Naive thymus-derived CD8-positive, alpha-beta T cell (primary cell): ENCODE measurements at regions not wholly inside any gene's neighbourhood (a gene's known extent, or its start where the extent isn't known, plus 50 kb on each side); places are given as distances from the start of the nearest gene placed in this dataset.

Experiments used
- ATAC-seq, 2 donors: fragments of 150-1000 bp; cut with Tn5 transposase in 1 of 2; sonication (Bioruptor Pico), chemical (Tn5 transposase) in 1 of 2; 1 replicate in 1 of 2; 2 replicates in 1 of 2; pipeline ENCODE4 v1.10.0; 2021; ENCODE audit warnings: mild to moderate bottlenecking in 2 of 2, moderate library complexity in 2 of 2
- POLR2A ChIA-PET: fragments of 350-600 bp; sonication (Branson Sonifier 250); formaldehyde crosslinking; loops from one replicate; lab custom pipeline; 2021; ENCODE audit warnings: antibody characterized with exemption; lab: Charles Lee
- DNase-seq, 10 donors: peaks; one replicate each; pipeline versions ENCODE4 v3.0.0 to v3.0.0-alpha.2; 2020 to 2022
- H3K27ac Mint-ChIP-seq, 10 donors: one replicate each; pipeline ENCODE4 v1.8.0; 2020 to 2022; ENCODE audit warnings: mild to moderate bottlenecking in 10 of 10, mixed read lengths in 10 of 10, moderate library complexity in 4 of 10, inconsistent platforms in 1 of 10
- H3K27me3 Mint-ChIP-seq, 5 donors: one replicate each; pipeline ENCODE4 v1.8.0; 2021 to 2022; ENCODE audit warnings: mixed read lengths in 5 of 5
- H3K36me3 Mint-ChIP-seq, 3 donors: one replicate each; pipeline ENCODE4 v1.8.0; 2020 to 2022; ENCODE audit warnings: mixed read lengths in 3 of 3, mild to moderate bottlenecking in 2 of 3, inconsistent platforms in 1 of 3
- H3K4me1 Mint-ChIP-seq, 4 donors: one replicate each; pipeline ENCODE4 v1.8.0; 2021 to 2022; ENCODE audit warnings: mixed read lengths in 4 of 4
- H3K4me3 Mint-ChIP-seq, 10 donors: one replicate each; pipeline ENCODE4 v1.8.0; 2020 to 2022; ENCODE audit warnings: mild to moderate bottlenecking in 10 of 10, mixed read lengths in 10 of 10, moderate library complexity in 6 of 10, inconsistent platforms in 1 of 10
- H3K9me3 Mint-ChIP-seq, 9 donors: one replicate each; pipeline ENCODE4 v1.8.0; 2020 to 2022; ENCODE audit warnings: mixed read lengths in 9 of 9, mild to moderate bottlenecking in 3 of 9, inconsistent platforms in 1 of 9, moderate library complexity in 1 of 9

DNA sequence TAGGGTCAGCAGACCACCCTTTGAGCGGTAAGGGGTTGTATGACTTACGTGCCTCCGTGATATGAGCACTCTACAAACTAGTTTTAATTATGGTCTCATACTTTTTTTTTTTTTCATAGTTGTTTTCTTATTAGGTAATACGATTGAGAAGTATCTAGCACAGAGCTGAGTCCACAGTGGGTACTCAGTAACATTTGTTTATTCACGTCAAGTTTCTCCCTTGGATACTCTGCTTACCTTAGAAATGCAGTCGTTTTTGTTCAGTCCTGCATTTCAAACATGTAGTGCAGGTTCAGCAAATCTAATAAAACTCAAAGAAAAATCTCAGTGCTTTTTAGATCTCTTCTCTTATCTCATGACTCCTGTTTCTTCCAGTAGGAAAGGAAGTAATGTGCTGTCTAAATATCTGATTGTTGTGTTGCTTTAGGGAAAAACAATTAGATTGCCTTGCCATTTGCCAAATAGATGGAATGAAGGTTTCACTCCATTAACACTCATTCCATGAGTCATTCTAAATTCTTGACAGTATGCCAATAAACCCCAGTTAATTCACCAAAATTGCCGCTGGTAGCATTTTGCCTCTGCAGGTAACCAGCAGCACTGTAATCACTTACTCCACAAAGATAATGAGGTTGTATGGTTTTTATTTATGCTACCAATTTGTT is 118.9 kb downstream of the PTCSC3 start:
- H3K9me3 Mint-ChIP-seq, result no peaks in the 10 kb centered on the region
- no peak overlapping the region for H3K27ac Mint-ChIP-seq
- no peaks in the 10 kb centered on the region for H3K4me1 Mint-ChIP-seq
- DNase-seq (no peak), ATAC-seq (no peak)
- H3K36me3 Mint-ChIP-seq, result no peaks in the 10 kb centered on the region
- POLR2A ChIA-PET, result no interaction called here
- H3K27me3 Mint-ChIP-seq, result peaks cover 0 to 42% (median 9%) of the 10 kb centered on the region in 5 donors
- no peak overlapping the region for H3K4me3 Mint-ChIP-seq

DNA sequence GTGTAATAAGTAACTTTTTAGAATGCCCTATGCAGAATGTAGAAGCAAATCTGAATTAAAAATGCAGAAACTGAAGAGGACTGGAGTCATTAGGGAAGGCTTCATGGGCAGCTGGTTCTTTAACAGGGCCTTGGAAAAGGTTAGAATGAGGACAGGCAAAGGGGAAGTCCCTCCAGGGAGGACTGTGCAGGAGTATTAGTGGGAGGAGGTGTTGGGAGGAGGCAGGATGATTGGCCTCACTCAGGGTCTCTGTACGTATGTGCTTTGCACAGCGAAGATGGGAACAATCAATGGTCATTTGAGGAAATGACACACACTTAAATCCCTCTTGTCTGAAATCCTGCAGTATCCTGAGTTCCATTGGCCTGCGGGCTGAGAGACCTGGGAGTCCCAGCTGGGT is 119.7 kb downstream of the PTCSC3 start:
- Mint-ChIP-seq H3K4me3 (no peak overlapping the region), H3K9me3 (no peaks in the 10 kb centered on the region), H3K27me3 (peaks cover 0 to 34% (median 8%) of the 10 kb centered on the region in 5 donors), H3K27ac (no peak overlapping the region), H3K36me3 (no peaks in the 10 kb centered on the region), H3K4me1 (no peaks in the 10 kb centered on the region)
- ATAC-seq, result no peak
- no peak for DNase-seq
- POLR2A ChIA-PET, result no interaction called here

DNA sequence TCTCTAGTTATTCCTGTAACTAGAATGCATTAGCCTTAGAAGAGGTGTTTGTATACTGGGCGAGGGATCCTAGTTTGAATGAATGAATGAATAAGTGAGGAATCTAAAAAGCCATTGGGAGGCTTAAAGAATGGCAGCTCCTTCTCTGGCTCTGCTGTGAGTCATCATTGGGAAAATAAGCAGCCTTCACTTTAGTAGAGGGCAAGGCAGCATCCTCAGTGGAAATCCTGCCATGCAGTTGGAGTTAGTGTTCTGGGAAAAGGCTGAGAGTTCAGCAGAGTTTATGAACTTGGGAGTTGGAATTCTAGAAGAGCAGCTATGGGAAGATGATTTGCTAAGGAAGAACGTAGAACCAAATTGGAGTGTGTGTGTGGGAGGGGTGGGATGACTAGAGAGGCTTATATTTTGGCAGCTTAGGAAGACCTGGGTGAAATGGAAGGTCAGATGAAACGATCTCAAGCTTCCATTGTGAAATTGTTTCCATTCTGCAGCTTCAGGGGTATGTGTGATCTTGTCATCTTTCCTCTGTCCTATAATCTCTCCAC is 120.8 kb downstream of the PTCSC3 start:
- DNase-seq (no peak), ATAC-seq (no peak)

DNA sequence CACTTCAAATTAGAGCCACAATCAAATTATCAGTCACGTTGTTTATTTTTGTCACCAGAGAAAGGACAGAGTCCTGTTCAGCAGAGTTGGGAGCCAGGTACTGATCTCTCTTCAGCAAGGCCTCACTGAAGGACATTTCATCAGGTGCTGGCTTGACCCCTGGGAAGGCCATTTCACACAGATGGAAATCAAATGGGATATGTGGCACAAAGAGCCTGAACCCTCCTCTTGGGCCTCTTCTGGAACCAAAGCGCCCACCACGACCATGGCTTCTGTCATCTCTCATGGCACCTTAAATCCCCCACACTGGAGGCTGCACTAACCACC is 121.5 kb downstream of the PTCSC3 start:
- POLR2A ChIA-PET, result no interaction called here
- DNase-seq, result no peak
- no peak for ATAC-seq
- no peak overlapping the region for H3K27ac Mint-ChIP-seq
- no peaks in the 10 kb centered on the region for H3K4me1 Mint-ChIP-seq
- peaks cover 0 to 24% (median 6%) of the 10 kb centered on the region in 5 donors for H3K27me3 Mint-ChIP-seq
- no peaks in the 10 kb centered on the region for H3K9me3 Mint-ChIP-seq
- no peak overlapping the region for H3K4me3 Mint-ChIP-seq
- no peaks in the 10 kb centered on the region for H3K36me3 Mint-ChIP-seq

More for the DNA sequence above, 120.8 kb downstream of the PTCSC3 start:
- Mint-ChIP-seq H3K4me3 (no peak overlapping the region), H3K4me1 (no peaks in the 10 kb centered on the region), H3K9me3 (no peaks in the 10 kb centered on the region), H3K36me3 (no peaks in the 10 kb centered on the region), H3K27me3 (peaks cover 0 to 24% (median 7%) of the 10 kb centered on the region in 5 donors), H3K27ac (no peak overlapping the region)
- POLR2A ChIA-PET, result no interaction called here

DNA sequence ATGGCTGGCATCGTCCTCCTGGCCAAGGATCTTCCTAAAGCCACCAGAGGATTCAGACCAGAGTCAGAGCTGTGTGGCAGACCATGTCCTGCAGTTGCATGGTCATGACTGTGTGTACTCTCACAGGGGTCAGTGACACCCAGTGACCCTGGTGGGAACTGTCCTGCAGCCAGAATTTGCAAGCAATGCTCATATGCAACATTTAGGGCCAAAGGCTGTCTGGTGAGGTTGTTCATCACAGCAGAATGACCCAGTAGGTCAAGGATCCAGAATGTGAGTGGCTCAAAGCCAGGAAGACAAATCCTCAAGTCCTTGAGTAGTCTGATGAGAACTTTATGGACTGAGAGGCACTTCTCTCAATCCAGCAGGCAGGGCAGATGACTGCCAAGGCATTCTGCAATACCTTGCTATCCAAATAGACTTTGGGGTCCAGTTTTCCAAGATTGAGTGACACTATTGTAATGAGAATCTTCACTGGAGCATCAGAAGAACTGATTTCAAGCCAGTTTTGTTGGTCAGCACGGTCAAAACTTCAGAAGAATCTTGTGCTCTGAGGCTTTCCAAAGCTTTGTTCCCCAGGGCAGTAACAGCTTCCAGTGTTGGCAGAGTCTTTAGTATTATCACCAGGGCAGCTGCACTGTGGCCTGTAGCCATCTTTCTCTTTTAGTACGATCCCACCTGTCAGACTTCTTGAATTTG is 122.0 kb downstream of the PTCSC3 start:
- no peak overlapping the region for H3K4me3 Mint-ChIP-seq
- no peaks in the 10 kb centered on the region for H3K9me3 Mint-ChIP-seq
- DNase-seq, result no peak
- H3K27ac Mint-ChIP-seq, result no peak overlapping the region
- peaks cover 0 to 24% (median 5%) of the 10 kb centered on the region in 5 donors for H3K27me3 Mint-ChIP-seq
- H3K36me3 Mint-ChIP-seq, result no peaks in the 10 kb centered on the region
- no peaks in the 10 kb centered on the region for H3K4me1 Mint-ChIP-seq
- POLR2A ChIA-PET, result no interaction called here
- no peak for ATAC-seq

DNA sequence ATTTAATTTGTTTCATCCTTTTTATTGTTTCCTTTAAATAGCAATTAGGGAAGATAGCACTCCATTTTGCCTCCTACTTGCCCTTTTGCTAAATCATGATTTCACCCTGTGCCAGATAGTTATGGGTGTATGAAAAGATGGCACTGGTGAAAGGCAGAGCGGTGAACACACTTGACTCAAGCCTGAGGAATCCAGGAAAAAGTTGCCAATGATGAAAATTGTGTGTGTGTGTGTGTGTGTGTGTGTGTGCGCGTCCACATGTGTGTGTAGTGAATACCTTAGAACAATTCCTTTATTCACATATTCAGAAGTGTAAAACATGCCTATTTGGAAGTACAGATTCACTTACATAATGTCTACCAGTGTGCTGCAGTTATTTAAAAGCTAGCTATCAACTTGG is 123.8 kb downstream of the PTCSC3 start:
- DNase-seq, result no peak
- H3K36me3 Mint-ChIP-seq, result no peaks in the 10 kb centered on the region
- peaks cover 3 to 24% (median 5%) of the 10 kb centered on the region in 5 donors for H3K27me3 Mint-ChIP-seq
- H3K27ac Mint-ChIP-seq, result no peak overlapping the region
- H3K4me3 Mint-ChIP-seq, result no peak overlapping the region
- POLR2A ChIA-PET, result no interaction called here
- H3K9me3 Mint-ChIP-seq, result no peaks in the 10 kb centered on the region
- H3K4me1 Mint-ChIP-seq, result no peaks in the 10 kb centered on the region
- no peak for ATAC-seq

DNA sequence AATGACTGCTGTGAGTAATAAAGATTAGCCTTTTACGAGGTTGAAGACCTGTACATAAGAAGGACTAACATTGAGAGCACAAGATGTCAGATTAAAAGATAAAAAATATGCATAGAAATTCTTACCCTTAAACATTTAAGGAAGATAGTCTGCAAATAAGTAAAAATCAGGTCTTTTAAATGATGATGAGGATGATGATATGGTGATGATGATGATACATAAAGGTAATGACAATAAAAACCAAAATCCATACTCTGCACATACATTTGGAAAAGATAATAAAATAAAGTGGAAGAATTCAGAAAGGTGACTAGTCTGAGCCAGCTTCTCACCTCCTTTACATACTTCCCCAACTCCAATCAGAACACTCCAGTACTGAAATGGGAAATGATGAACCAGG is 124.5 kb downstream of the PTCSC3 start:
- Mint-ChIP-seq H3K27me3 (peaks cover 3 to 24% (median 5%) of the 10 kb centered on the region in 5 donors), H3K9me3 (no peaks in the 10 kb centered on the region), H3K4me1 (no peaks in the 10 kb centered on the region), H3K27ac (no peak overlapping the region), H3K36me3 (no peaks in the 10 kb centered on the region), H3K4me3 (no peak overlapping the region)
- POLR2A ChIA-PET, result no interaction called here
- DNase-seq, result no peak
- no peak for ATAC-seq

DNA sequence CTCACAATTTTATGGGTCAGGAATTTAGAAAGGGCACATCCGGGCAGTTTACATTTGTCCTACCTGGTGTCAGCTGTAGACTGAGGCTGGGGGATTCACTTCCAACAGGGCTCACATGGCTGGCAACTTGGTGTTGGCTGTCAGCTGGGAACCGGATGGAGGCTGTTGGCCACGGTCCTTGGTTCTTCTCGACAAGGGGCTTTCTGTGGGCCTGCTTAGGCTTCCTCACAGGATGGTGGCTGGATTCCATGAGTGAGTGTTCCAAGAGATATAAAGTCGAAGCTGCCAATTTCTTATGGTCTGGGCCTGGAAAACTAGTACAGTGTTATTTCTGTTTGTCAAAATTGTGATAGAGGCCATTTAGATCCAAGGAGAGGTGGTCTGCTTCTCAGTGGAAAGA is 127.9 kb downstream of the PTCSC3 start:
- ATAC-seq (no peak), DNase-seq (no peak)
- Mint-ChIP-seq H3K27ac (no peak overlapping the region), H3K9me3 (peaks cover 0 to 1% (median 0%) of the 10 kb centered on the region in 9 donors), H3K27me3 (peaks cover 6 to 20% (median 12%) of the 10 kb centered on the region in 5 donors), H3K36me3 (no peaks in the 10 kb centered on the region), H3K4me1 (no peaks in the 10 kb centered on the region), H3K4me3 (no peak overlapping the region)
- POLR2A ChIA-PET, result no interaction called here

DNA sequence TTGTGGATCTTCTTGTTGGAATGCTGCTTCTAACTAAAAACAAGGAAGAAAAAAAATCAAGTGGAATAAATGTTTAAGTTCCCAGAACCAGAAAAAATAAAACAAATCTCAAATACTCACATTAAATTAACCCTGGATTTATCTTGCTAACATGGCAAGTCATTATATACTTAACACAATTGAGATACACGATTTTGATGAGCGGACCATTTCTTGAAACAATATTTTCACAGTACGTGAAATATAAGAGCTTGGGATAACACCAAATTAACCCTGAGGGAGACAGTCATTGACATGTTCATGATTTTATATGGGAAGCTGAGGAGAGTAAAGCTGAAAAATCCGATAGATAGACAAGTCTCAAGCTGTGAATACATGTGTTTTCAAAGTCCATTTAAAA is 128.6 kb downstream of the PTCSC3 start:
- H3K9me3 Mint-ChIP-seq, result peaks cover 0 to 1% (median 0%) of the 10 kb centered on the region in 9 donors
- DNase-seq, result no peak
- POLR2A ChIA-PET, result no interaction called here

DNA sequence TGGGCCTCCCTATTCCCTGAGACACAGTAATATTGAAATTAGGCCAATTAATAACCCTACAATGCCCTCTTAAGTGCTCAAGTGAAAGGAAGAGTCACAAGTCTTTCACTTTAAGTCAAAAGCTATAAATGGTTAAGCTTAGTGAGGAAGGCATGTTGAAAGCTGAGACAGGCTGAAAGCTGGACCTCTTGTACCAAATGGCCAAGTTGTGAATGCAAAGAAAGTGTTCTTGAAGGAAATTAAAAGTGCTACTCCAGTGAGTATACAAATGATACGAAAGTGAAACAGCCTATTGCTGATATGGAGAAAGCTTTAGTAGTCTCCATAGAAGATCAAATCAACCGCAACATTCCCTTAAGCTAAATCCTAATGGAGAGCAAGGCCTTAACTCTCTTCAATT is 140.8 kb downstream of the PTCSC3 start:
- DNase-seq, result no peak
- Mint-ChIP-seq H3K4me1 (no peaks in the 10 kb centered on the region), H3K27ac (no peak overlapping the region), H3K4me3 (no peak overlapping the region), H3K36me3 (peaks cover 0 to 4% (median 0%) of the 10 kb centered on the region in 3 donors), H3K27me3 (peaks cover 6 to 16% (median 10%) of the 10 kb centered on the region in 5 donors), H3K9me3 (peaks cover 0 to 8% (median 0%) of the 10 kb centered on the region in 9 donors)
- no peak for ATAC-seq
- POLR2A ChIA-PET, result no interaction called here

More for the DNA sequence above, 128.6 kb downstream of the PTCSC3 start:
- Mint-ChIP-seq H3K27me3 (peaks cover 6 to 20% (median 11%) of the 10 kb centered on the region in 5 donors), H3K4me1 (no peaks in the 10 kb centered on the region), H3K36me3 (no peaks in the 10 kb centered on the region), H3K4me3 (no peak overlapping the region), H3K27ac (no peak overlapping the region)
- no peak for ATAC-seq

DNA sequence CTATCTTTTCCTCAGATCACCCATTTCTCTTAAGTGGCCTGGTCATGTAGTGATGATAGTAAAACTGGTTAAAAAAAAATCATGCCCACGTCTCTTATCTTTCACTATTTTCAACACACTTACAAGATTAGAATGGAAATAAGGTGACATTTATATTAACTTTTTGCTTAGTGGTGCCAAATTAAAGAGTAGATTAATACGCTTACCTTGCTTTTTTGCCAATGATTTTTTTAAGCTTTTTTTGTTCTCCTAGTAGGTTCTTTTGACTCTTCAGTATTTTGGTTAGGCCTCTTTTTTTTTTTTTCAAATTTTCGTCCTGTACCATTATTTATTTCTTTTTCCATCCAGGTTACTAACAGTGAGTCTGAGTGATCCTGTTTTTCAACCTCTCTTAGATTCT is 147.9 kb downstream of the PTCSC3 start:
- POLR2A ChIA-PET, result no interaction called here
- ATAC-seq (no peak), DNase-seq (no peak)
- H3K27me3 Mint-ChIP-seq, result peaks cover 3 to 33% (median 11%) of the 10 kb centered on the region in 5 donors
- peaks cover 0 to 4% (median 0%) of the 10 kb centered on the region in 9 donors for H3K9me3 Mint-ChIP-seq
- no peaks in the 10 kb centered on the region for H3K36me3 Mint-ChIP-seq
- no peaks in the 10 kb centered on the region for H3K4me1 Mint-ChIP-seq
- H3K27ac Mint-ChIP-seq, result no peak overlapping the region
- H3K4me3 Mint-ChIP-seq, result no peak overlapping the region

DNA sequence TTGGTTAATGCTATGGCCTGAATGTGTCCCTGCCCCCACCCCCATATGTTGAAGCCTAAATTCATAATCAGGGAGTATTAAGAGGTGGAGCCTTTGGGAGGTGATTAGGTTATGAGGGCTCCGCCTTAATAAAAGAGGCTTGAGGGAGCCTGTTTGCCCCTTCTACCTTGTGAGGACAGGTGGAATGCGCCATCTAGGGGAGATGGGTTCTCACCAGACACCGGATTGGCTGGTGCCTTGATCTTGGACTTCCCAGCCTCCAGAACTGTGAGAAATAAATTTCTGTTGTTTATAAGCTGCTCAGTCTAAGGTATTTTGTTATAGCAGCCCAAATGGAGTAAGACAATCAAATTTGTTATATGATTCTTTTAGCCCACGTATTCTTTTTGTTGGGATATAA is 148.3 kb downstream of the PTCSC3 start:
- DNase-seq (no peak), ATAC-seq (no peak)
- no peak overlapping the region for H3K27ac Mint-ChIP-seq
- H3K27me3 Mint-ChIP-seq, result peaks cover 3 to 29% (median 11%) of the 10 kb centered on the region in 5 donors
- POLR2A ChIA-PET, result no interaction called here
- no peaks in the 10 kb centered on the region for H3K4me1 Mint-ChIP-seq
- H3K36me3 Mint-ChIP-seq, result no peaks in the 10 kb centered on the region
- no peak overlapping the region for H3K4me3 Mint-ChIP-seq
- H3K9me3 Mint-ChIP-seq, result peaks cover 0 to 4% (median 0%) of the 10 kb centered on the region in 9 donors

DNA sequence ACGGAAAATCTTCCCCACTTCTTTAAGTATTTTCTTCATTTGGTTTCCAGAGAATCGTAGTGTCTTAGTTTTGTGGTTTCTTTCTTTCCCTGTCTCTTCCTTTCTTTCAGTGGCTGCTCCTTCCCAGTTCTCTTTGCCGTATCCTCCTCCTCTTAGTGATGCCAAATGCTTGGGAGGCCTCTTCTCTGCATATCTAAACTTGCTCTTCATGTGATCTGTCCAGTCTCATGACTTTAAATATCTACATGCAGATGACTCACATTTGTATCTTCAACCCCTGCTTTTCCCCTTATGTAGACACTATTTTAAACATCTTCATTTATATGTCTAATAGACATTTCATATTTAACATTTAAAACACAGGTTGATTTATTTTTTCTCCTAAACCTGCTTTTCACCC is 149.2 kb downstream of the PTCSC3 start:
- Mint-ChIP-seq H3K27me3 (peaks cover 5 to 24% (median 11%) of the 10 kb centered on the region in 5 donors), H3K27ac (no peak overlapping the region), H3K4me1 (no peaks in the 10 kb centered on the region), H3K9me3 (peaks cover 0 to 4% (median 0%) of the 10 kb centered on the region in 9 donors), H3K4me3 (no peak overlapping the region), H3K36me3 (no peaks in the 10 kb centered on the region)
- POLR2A ChIA-PET, result no interaction called here
- no peak for ATAC-seq
- DNase-seq, result no peak
